ENCODE measurements at regions not wholly inside any gene's neighbourhood (a gene's known extent, or its start where the extent isn't known, plus 50 kb on each side); places are given as distances from the start of the nearest gene placed in this dataset.

DNA sequence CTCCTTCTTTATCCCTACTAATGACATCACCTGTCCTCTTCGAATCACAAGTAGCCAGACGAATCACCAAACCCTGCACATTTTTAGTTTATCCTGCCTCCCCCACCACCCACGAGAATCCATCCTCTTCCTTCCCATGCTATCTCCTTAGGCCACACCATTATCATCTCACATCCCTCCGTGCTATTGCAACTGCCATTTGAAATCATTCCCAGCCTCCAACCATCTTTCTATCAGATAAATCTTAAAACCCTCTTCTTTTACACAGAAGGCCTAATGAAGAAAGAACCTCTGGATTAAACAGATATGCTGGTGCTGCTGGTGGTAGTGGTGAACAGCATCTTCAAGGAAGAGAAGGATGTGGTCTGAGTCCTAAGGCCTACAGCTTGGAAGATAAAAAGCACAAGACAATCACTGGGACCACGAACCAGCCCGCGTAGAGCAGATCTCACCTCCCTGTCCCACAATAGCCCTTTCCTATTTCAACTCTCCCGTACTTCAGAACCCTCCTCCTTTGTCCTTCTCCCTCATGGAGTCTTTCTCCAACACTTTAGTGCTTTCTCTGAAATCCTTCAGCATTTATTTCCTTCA is 403.1 kb downstream of the SFMBT2 start:
- WGBS (ENCODE audit: low lambda C conversion rate, missing lambda C conversion rate) = 89% methylated on average over 8 of the region's 8 CpGs
- no peak overlapping the region for H3K27ac ChIP-seq

DNA sequence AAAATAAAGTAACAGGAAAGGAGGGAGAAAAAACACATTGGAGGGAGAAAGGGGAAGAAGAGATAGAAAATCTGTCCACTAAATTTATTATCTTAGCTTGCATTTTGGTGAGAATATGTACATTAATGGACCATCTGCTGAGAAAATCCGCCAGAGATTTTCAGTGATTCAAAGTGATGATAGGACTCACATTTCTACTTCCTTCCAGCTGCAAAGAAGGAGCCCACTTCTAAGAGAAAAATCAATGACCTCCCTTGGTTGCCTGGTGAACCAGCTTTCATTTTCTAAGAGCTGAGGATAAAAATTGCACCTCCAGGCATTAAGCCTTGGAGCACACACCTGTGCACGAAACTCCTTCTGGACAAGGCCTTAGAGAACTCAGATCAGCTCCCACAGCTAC is 404.3 kb downstream of the SFMBT2 start:
- H3K36me3 ChIP-seq (replicated peaks; ENCODE audit: insufficient read depth, low read depth) = no peaks in the 10 kb centered on the region
- H4K20me1 ChIP-seq (ENCODE audit: insufficient read depth, poor library complexity, severe bottlenecking) = no peaks in the 10 kb centered on the region
- H3K4me2 ChIP-seq = no peak overlapping the region
- H3K79me2 ChIP-seq = no peaks in the 10 kb centered on the region
- no peak overlapping the region for H2AFZ ChIP-seq
- H3K9me3 ChIP-seq (ENCODE audit: low read depth) = no peaks in the 10 kb centered on the region
- H3K27ac ChIP-seq = no peak overlapping the region
- 78% methylated on average over 2 of the region's 2 CpGs for WGBS (ENCODE audit: low lambda C conversion rate, missing lambda C conversion rate)
- no peaks in the 10 kb centered on the region for H3K9me2 ChIP-seq (replicated peaks; ENCODE audit: insufficient read depth)
- no peak overlapping the region for H3K4me3 ChIP-seq
- H3K27me3 ChIP-seq = no peaks in the 10 kb centered on the region
- no peak for DNase-seq (ENCODE audit: low spot score)
- no peaks in the 10 kb centered on the region for H3K4me1 ChIP-seq (ENCODE audit: insufficient read depth)
- TF ChIP-seq, protein P1, sequence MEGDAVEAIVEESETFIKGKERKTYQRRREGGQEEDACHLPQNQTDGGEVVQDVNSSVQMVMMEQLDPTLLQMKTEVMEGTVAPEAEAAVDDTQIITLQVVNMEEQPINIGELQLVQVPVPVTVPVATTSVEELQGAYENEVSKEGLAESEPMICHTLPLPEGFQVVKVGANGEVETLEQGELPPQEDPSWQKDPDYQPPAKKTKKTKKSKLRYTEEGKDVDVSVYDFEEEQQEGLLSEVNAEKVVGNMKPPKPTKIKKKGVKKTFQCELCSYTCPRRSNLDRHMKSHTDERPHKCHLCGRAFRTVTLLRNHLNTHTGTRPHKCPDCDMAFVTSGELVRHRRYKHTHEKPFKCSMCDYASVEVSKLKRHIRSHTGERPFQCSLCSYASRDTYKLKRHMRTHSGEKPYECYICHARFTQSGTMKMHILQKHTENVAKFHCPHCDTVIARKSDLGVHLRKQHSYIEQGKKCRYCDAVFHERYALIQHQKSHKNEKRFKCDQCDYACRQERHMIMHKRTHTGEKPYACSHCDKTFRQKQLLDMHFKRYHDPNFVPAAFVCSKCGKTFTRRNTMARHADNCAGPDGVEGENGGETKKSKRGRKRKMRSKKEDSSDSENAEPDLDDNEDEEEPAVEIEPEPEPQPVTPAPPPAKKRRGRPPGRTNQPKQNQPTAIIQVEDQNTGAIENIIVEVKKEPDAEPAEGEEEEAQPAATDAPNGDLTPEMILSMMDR (IDR thresholded peaks at IDR 0.05; ENCODE audit: poor library complexity) = no peak
- TF ChIP-seq EZH2phosphoT487 (IDR thresholded peaks at IDR 0.05; ENCODE audit: low read depth, severe bottlenecking, unreplicated experiment) (no peak), EZH2 (IDR thresholded peaks at IDR 0.05; ENCODE audit: borderline replicate concordance) (no peak)

More for the DNA sequence above, 403.1 kb downstream of the SFMBT2 start:
- no peaks in the 10 kb centered on the region for H3K4me1 ChIP-seq (ENCODE audit: insufficient read depth)
- H3K9me3 ChIP-seq (ENCODE audit: low read depth) = no peaks in the 10 kb centered on the region
- H3K4me3 ChIP-seq = no peak overlapping the region
- H4K20me1 ChIP-seq (ENCODE audit: insufficient read depth, poor library complexity, severe bottlenecking) = no peaks in the 10 kb centered on the region
- TF ChIP-seq EZH2phosphoT487 (IDR thresholded peaks at IDR 0.05; ENCODE audit: low read depth, severe bottlenecking, unreplicated experiment) (no peak), EZH2 (IDR thresholded peaks at IDR 0.05; ENCODE audit: borderline replicate concordance) (no peak)
- TF ChIP-seq, protein P1 (IDR thresholded peaks at IDR 0.05; ENCODE audit: poor library complexity) = no peak
- H3K9me2 ChIP-seq (replicated peaks; ENCODE audit: insufficient read depth) = no peaks in the 10 kb centered on the region
- H3K36me3 ChIP-seq (replicated peaks; ENCODE audit: insufficient read depth, low read depth) = no peaks in the 10 kb centered on the region
- H3K79me2 ChIP-seq = no peaks in the 10 kb centered on the region
- DNase-seq (ENCODE audit: low spot score) = no peak
- H2AFZ ChIP-seq = no peak overlapping the region
- H3K27me3 ChIP-seq = no peaks in the 10 kb centered on the region
- no peak overlapping the region for H3K4me2 ChIP-seq

DNA sequence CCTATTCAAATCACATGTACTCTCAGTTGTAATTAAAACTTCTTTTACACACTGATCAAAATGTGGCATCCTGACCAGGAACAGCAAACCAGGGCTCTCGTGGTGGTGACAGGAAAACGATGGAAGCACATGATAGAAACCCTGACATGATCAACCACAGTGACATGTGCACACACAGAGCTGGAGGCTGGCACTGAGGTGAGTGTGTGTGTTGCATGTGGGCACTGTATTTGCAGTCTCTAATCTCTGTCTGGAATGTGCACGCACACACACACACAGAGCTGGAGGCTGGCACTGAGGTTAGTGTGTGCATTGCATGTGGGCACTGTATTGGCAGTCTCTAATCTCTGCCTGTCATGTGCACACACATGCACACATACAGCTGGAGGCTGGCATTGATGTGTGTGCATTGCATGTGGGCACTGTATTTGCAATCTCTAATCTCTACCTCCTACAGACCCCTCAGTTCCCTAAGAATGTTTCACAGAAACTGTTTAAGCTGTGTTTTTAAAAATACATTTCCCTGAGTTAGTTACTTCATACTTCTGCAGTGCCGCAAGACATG is 406.9 kb downstream of the SFMBT2 start:
- Histone ChIP-seq H3K27ac (no peak overlapping the region), H2AFZ (no peak overlapping the region), H3K4me2 (no peak overlapping the region), H3K4me1 (ENCODE audit: insufficient read depth) (no peaks in the 10 kb centered on the region), H3K9me3 (ENCODE audit: low read depth) (no peaks in the 10 kb centered on the region), H3K9me2 (replicated peaks; ENCODE audit: insufficient read depth) (no peaks in the 10 kb centered on the region), H3K27me3 (no peaks in the 10 kb centered on the region), H3K79me2 (no peaks in the 10 kb centered on the region), H4K20me1 (ENCODE audit: insufficient read depth, poor library complexity, severe bottlenecking) (no peaks in the 10 kb centered on the region), H3K36me3 (replicated peaks; ENCODE audit: insufficient read depth, low read depth) (no peaks in the 10 kb centered on the region), H3K4me3 (no peak overlapping the region)
- no peak for DNase-seq (ENCODE audit: low spot score)
- WGBS (ENCODE audit: low lambda C conversion rate, missing lambda C conversion rate) = 87% methylated on average over 4 of the region's 4 CpGs
- no peak for TF ChIP-seq EZH2 (IDR thresholded peaks at IDR 0.05; ENCODE audit: borderline replicate concordance)

DNA sequence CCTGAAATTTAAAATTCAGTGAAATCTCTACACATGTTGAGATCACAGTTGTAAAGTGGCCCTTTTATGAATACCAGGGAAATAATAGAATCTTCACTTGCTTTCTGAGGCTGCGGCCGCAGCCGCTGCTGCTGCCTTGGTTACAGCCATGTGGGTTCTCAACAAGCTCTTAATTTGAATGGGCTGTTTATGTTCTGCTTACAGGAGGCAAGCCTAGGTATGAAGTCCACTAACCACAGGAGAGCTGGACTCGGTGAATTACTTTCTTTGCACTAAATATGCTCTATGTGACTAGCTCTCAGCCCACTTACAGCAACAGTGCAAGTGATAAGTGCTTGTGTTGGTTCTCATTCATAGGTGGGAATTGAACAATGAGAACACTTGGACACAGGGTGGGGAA is 410.8 kb downstream of the SFMBT2 start:
- Histone ChIP-seq H3K27me3 (no peaks in the 10 kb centered on the region), H3K79me2 (no peaks in the 10 kb centered on the region), H3K9me2 (replicated peaks; ENCODE audit: insufficient read depth) (no peaks in the 10 kb centered on the region), H3K36me3 (replicated peaks; ENCODE audit: insufficient read depth, low read depth) (no peaks in the 10 kb centered on the region), H3K9me3 (ENCODE audit: low read depth) (no peaks in the 10 kb centered on the region), H3K27ac (no peak overlapping the region), H3K4me3 (no peak overlapping the region), H2AFZ (no peak overlapping the region), H3K4me2 (no peak overlapping the region), H4K20me1 (ENCODE audit: insufficient read depth, poor library complexity, severe bottlenecking) (no peaks in the 10 kb centered on the region), H3K4me1 (ENCODE audit: insufficient read depth) (no peaks in the 10 kb centered on the region)
- TF ChIP-seq, protein P1 (IDR thresholded peaks at IDR 0.05; ENCODE audit: poor library complexity) = no peak
- no peak for TF ChIP-seq EZH2phosphoT487 (IDR thresholded peaks at IDR 0.05; ENCODE audit: low read depth, severe bottlenecking, unreplicated experiment)
- no peak for DNase-seq (ENCODE audit: low spot score)
- 87% methylated on average over 4 of the region's 4 CpGs for WGBS (ENCODE audit: low lambda C conversion rate, missing lambda C conversion rate)
